Vagina (tissue), 2 donors: ENCODE measurements at regions not wholly inside any gene's neighbourhood (a gene's known extent, or its start where the extent isn't known, plus 50 kb on each side); places are given as distances from the start of the nearest gene placed in this dataset.

Source experiments
- DNase-seq, 2 donors: peaks; one replicate each; pipeline ENCODE4 v3.0.0-alpha.2; 2017; ENCODE audit errors: extremely low spot score in 2 of 2
- H3K27ac ChIP-seq: fragments of 200-600 bp; sonication (generic); one replicate; pipeline ENCODE4 v1.5.1; 2019
- H3K27me3 ChIP-seq: fragments of 200-600 bp; sonication (generic); one replicate; pipeline ENCODE4 v1.5.1; 2019
- H3K36me3 ChIP-seq, 2 donors: fragments of 200-600 bp; sonication (generic); one replicate each; pipeline ENCODE4 v1.5.1; 2017 to 2019
- H3K4me1 ChIP-seq: fragments of 200-600 bp; sonication (generic); one replicate; pipeline ENCODE4 v1.5.1; 2019
- H3K4me3 ChIP-seq, 2 donors: fragments of 200-600 bp; sonication (generic); 1 replicate in 1 of 2; 2 replicates in 1 of 2; pipeline ENCODE4 v1.5.1; 2016 to 2019
- H3K9me3 ChIP-seq: fragments of 200-600 bp; sonication (generic); one replicate; pipeline ENCODE4 v1.5.1; 2019
- CTCF ChIP-seq, 3 experiments: fragments of 450-650 bp in 2 of 3; fragments of 200-600 bp in 1 of 3; sonication (generic) in 1 of 3; IDR thresholded peaks; one replicate each; pipeline ENCODE4 v1.5.1; 2017 to 2019; ENCODE audit warnings: antibody characterized with exemption in 3 of 3, mild to moderate bottlenecking in 2 of 3, moderate library complexity in 2 of 3
- POLR2A ChIP-seq, 2 donors: fragments of 450-650 bp; IDR thresholded peaks; one replicate each; pipeline ENCODE4 v1.6.1; 2017; ENCODE audit warnings: antibody characterized with exemption in 2 of 2, mild to moderate bottlenecking in 2 of 2, moderate library complexity in 2 of 2
- POLR2AphosphoS5 ChIP-seq, 2 donors: sonication (generic); formaldehyde crosslinking; IDR thresholded peaks; one replicate each; pipeline ENCODE4 v1.9.0; 2017; ENCODE audit warnings: antibody characterized with exemption in 2 of 2, mild to moderate bottlenecking in 2 of 2, low read depth in 1 of 2; ENCODE audit not compliant: insufficient read depth in 1 of 2
- intact Hi-C: fragments of 100-400 bp; cut with DNase I; formaldehyde crosslinking; loops from one replicate; pipeline ENCODE4 v1.15.1; 2023

DNA sequence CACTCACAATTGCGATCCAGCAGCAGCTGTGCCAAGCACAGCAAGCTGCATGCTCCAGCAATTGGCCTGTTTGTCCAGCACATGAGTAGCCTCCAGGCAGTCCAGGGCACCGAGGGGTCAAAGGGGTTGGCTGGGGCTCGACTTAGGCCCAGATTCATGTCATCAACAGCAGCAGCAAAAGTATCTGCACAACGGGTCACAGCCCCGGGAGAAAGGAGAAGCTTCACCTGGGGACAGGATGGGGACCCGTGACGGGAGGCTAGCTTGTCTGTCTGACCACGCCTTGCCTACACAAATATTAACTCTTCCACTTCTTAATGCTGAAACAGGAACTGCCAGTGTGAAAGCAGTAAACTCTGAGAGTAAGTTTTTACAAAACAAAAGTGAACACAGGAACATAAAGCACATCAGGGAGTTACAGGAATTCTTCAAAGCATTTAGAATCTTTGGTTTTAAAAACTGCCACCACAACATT is 191.2 kb downstream of the PIK3R1 start:
- TF ChIP-seq POLR2AphosphoS5 (IDR thresholded peaks at IDR 0.05; ENCODE audit: insufficient read depth in 1 of 2, low read depth in 1 of 2) (no peak), CTCF (IDR thresholded peaks at IDR 0.05) (no peak), POLR2A (IDR thresholded peaks at IDR 0.05) (no peak)
- Histone ChIP-seq H3K4me1 (peaks cover 8% of the 10 kb centered on the region), H3K27me3 (no peaks in the 10 kb centered on the region), H3K4me3 (no peak overlapping the region), H3K36me3 (no peaks in the 10 kb centered on the region), H3K27ac (no peak overlapping the region), H3K9me3 (no peaks in the 10 kb centered on the region)
- intact Hi-C loops = no loop called here
- DNase-seq = no peak

GRCh38 chr5:68407311-68408239 is 192.0 kb downstream of the PIK3R1 start:
- Histone ChIP-seq H3K9me3 (no peaks in the 10 kb centered on the region), H3K27me3 (no peaks in the 10 kb centered on the region), H3K4me1 (peaks cover 8% of the 10 kb centered on the region), H3K27ac (no peak overlapping the region), H3K36me3 (no peaks in the 10 kb centered on the region), H3K4me3 (no peak overlapping the region)
- DNase-seq = no peak
- intact Hi-C loops = no loop called here
- TF ChIP-seq POLR2A (IDR thresholded peaks at IDR 0.05) (no peak), CTCF (IDR thresholded peaks at IDR 0.05) (no peak), POLR2AphosphoS5 (IDR thresholded peaks at IDR 0.05; ENCODE audit: insufficient read depth in 1 of 2, low read depth in 1 of 2) (no peak)

GRCh38 chr5:68408345-68408871 is 192.9 kb downstream of the PIK3R1 start:
- no peak overlapping the region for H3K4me3 ChIP-seq
- no peaks in the 10 kb centered on the region for H3K36me3 ChIP-seq
- H3K27ac ChIP-seq = no peak overlapping the region
- no peaks in the 10 kb centered on the region for H3K9me3 ChIP-seq
- TF ChIP-seq POLR2A (IDR thresholded peaks at IDR 0.05) = no peak
- TF ChIP-seq CTCF (IDR thresholded peaks at IDR 0.05) = no peak
- TF ChIP-seq POLR2AphosphoS5 (IDR thresholded peaks at IDR 0.05; ENCODE audit: insufficient read depth in 1 of 2, low read depth in 1 of 2) = no peak
- intact Hi-C loops = no loop called here
- no peaks in the 10 kb centered on the region for H3K27me3 ChIP-seq
- peaks cover 8% of the 10 kb centered on the region for H3K4me1 ChIP-seq
- DNase-seq = no peak

GRCh38 chr5:68409259-68409658 is 193.7 kb downstream of the PIK3R1 start:
- H3K4me3 ChIP-seq = no peak overlapping the region
- intact Hi-C loops = no loop called here
- DNase-seq = no peak
- peaks cover 8% of the 10 kb centered on the region for H3K4me1 ChIP-seq
- TF ChIP-seq POLR2A (IDR thresholded peaks at IDR 0.05) = no peak
- TF ChIP-seq CTCF (IDR thresholded peaks at IDR 0.05) = no peak
- TF ChIP-seq POLR2AphosphoS5 (IDR thresholded peaks at IDR 0.05; ENCODE audit: insufficient read depth in 1 of 2, low read depth in 1 of 2) = no peak
- H3K36me3 ChIP-seq = no peaks in the 10 kb centered on the region
- H3K9me3 ChIP-seq = no peaks in the 10 kb centered on the region
- H3K27ac ChIP-seq = no peak overlapping the region
- no peaks in the 10 kb centered on the region for H3K27me3 ChIP-seq

DNA sequence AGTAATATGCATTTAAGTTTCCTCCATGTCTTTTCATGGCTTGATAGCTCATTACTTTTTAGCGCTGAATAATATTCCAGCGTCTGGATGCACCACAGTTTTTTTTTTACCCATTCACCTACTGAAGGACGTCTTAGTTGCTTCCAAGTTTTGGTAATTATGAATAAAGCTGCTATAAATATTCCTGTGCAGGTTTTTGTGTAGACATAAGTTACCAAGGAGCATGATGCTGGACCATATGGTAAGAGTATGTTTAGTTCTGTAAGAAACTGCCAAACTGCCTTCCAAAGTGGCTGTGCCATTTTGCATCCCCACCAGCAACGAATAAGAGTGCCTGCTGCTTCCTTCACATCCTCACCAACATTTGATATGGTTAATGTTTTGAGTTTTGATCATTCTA is 195.6 kb downstream of the PIK3R1 start:
- Histone ChIP-seq H3K4me3 (no peak overlapping the region), H3K27ac (no peak overlapping the region), H3K4me1 (peaks cover 8% of the 10 kb centered on the region), H3K9me3 (no peaks in the 10 kb centered on the region), H3K27me3 (no peaks in the 10 kb centered on the region), H3K36me3 (no peaks in the 10 kb centered on the region)
- intact Hi-C loops = no loop called here
- no peak for DNase-seq
- TF ChIP-seq POLR2AphosphoS5 (IDR thresholded peaks at IDR 0.05; ENCODE audit: insufficient read depth in 1 of 2, low read depth in 1 of 2) (no peak), POLR2A (IDR thresholded peaks at IDR 0.05) (no peak), CTCF (IDR thresholded peaks at IDR 0.05) (no peak)
